ENCODE measurements at regions not wholly inside any gene's neighbourhood (a gene's known extent, or its start where the extent isn't known, plus 50 kb on each side); places are given as distances from the start of the nearest gene placed in this dataset.

DNA sequence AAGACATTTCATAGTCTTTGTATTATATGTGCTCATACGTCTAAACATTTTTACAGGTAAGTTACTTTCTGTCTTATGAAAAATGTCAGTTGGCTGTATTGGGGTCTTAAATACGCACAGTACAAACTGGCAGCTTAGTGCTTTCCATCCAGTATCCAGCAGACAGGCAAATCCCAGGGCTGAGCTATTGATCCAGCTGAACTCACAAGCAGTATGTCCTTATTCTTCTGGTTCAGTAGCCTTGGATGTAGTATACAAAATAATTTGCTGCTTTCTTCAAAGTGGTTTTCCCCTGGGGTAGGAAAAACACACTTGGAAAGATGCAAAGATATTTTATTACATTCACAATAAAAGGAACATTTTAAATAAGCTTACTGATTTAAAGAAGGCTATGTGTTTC lies 617.2 kb downstream of the NR2F1-AS1 start:
- TF ChIP-seq GATA2 (IDR thresholded peaks at IDR 0.05; ENCODE audit: low read depth, low read length) = no peak
- TF ChIP-seq GATA3 (IDR thresholded peaks at IDR 0.05; ENCODE audit: low read depth, low read length) = no peak
